ENCODE measurements at regions not wholly inside any gene's neighbourhood (a gene's known extent, or its start where the extent isn't known, plus 50 kb on each side); places are given as distances from the start of the nearest gene placed in this dataset.

- no peak overlapping the region for H3K4me3 ChIP-seq
- in situ Hi-C loops (cut with MboI): no loop called here
- POLR2A ChIA-PET: interaction anchor here (0.9 kb wide), 1 partner anchor 10 kb away, joined by 3 read pairs; no protein-coding TSS in a partner anchor
- ATAC-seq (no peak), FAIRE-seq (no peak), DNase-seq (ENCODE audit: extremely low read depth in 1 of 4, low spot score in 3 of 4) (no peak)
- H3K27ac ChIP-seq (ENCODE audit: extremely low read depth, low read depth, low read length): no peak overlapping the region
- TF ChIP-seq ZNF212 (CRISPR knock-in tag; IDR thresholded peaks at IDR 0.05) (no peak), BHLHE40 (IDR thresholded peaks at IDR 0.05; ENCODE audit: low read length) (no peak), XRCC3 (IDR thresholded peaks at IDR 0.05) (no peak), DIDO1 (tag; IDR thresholded peaks at IDR 0.05; ENCODE audit: low read depth) (no peak), RFX1 (IDR thresholded peaks at IDR 0.05) (peak; percentile 32; the same call in 1 of the 2 replicates), ARID1B (IDR thresholded peaks at IDR 0.05) (no peak), ZNF668 (CRISPR knock-in tag; IDR thresholded peaks at IDR 0.05) (no peak)
- TF ChIP-seq, protein P1, sequence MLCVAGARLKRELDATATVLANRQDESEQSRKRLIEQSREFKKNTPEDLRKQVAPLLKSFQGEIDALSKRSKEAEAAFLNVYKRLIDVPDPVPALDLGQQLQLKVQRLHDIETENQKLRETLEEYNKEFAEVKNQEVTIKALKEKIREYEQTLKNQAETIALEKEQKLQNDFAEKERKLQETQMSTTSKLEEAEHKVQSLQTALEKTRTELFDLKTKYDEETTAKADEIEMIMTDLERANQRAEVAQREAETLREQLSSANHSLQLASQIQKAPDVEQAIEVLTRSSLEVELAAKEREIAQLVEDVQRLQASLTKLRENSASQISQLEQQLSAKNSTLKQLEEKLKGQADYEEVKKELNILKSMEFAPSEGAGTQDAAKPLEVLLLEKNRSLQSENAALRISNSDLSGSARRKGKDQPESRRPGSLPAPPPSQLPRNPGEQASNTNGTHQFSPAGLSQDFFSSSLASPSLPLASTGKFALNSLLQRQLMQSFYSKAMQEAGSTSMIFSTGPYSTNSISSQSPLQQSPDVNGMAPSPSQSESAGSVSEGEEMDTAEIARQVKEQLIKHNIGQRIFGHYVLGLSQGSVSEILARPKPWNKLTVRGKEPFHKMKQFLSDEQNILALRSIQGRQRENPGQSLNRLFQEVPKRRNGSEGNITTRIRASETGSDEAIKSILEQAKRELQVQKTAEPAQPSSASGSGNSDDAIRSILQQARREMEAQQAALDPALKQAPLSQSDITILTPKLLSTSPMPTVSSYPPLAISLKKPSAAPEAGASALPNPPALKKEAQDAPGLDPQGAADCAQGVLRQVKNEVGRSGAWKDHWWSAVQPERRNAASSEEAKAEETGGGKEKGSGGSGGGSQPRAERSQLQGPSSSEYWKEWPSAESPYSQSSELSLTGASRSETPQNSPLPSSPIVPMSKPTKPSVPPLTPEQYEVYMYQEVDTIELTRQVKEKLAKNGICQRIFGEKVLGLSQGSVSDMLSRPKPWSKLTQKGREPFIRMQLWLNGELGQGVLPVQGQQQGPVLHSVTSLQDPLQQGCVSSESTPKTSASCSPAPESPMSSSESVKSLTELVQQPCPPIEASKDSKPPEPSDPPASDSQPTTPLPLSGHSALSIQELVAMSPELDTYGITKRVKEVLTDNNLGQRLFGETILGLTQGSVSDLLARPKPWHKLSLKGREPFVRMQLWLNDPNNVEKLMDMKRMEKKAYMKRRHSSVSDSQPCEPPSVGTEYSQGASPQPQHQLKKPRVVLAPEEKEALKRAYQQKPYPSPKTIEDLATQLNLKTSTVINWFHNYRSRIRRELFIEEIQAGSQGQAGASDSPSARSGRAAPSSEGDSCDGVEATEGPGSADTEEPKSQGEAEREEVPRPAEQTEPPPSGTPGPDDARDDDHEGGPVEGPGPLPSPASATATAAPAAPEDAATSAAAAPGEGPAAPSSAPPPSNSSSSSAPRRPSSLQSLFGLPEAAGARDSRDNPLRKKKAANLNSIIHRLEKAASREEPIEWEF (CRISPR knock-in tag; IDR thresholded peaks at IDR 0.05): no peak
- intact Hi-C loops (cut with micrococcal nuclease): no loop called here
- CTCF ChIA-PET (ENCODE audit: low intra/inter-chr PET ratio): no interaction called here
- no peaks in the 10 kb centered on the region for H3K9me3 ChIP-seq (replicated peaks; ENCODE audit: control insufficient read depth, insufficient read depth, low read depth, low read length)
- no peak overlapping the region for H2AFZ ChIP-seq (ENCODE audit: low read depth, low read length)
- no peaks in the 10 kb centered on the region for H3K79me2 ChIP-seq (ENCODE audit: control insufficient read depth, insufficient read depth, low read length)
- no TSS peak for BruUV-seq (replicated peaks)
- H3K4me1 ChIP-seq (replicated peaks in 1 of 2; ENCODE audit: control insufficient read depth in 2 of 2, insufficient read depth in 2 of 2, low read length in 2 of 2): no peaks in the 10 kb centered on the region
- no peaks in the 10 kb centered on the region for H4K20me1 ChIP-seq (replicated peaks; ENCODE audit: control insufficient read depth, insufficient read depth, low read length)
- H3K36me3 ChIP-seq (ENCODE audit: control insufficient read depth, insufficient read depth, low read length): no peaks in the 10 kb centered on the region
- H3K27me3 ChIP-seq (ENCODE audit: control insufficient read depth in 2 of 2, insufficient read depth in 2 of 2, low read length in 2 of 2): no peaks in the 10 kb centered on the region
- H3K4me2 ChIP-seq (ENCODE audit: insufficient read depth, low read length): no peak overlapping the region
- WGBS (ENCODE audit: insufficient coverage, low coverage, missing lambda C conversion rate): 3% methylated on average over 2 of the region's 2 CpGs
- no peak overlapping the region for H3K9ac ChIP-seq (ENCODE audit: insufficient read depth in 1 of 2, low read depth in 2 of 2, low read length in 2 of 2)
- H3K9me1 ChIP-seq (ENCODE audit: control insufficient read depth, insufficient read depth, low read length): no peaks in the 10 kb centered on the region
These were observed 450.6 kb upstream of the DAB1 start for GRCh38 chr1:57874418-57874877.

All from K562 (cell line).